ENCODE measurements at regions not wholly inside any gene's neighbourhood (a gene's known extent, or its start where the extent isn't known, plus 50 kb on each side); places are given as distances from the start of the nearest gene placed in this dataset.
A peak's percentile ranks its signal among the peaks of the same experiment; 100 is the strongest.
"Not testable (repeated sequence)": the region's sequence is repeated elsewhere in the genome, so short reads cannot be mapped to it uniquely, and the experiment has no call there.

GRCh38 chr14:65168840-65169239 is 66.5 kb upstream of the MAX start:
- TF ChIP-seq FOXP2 (optimal IDR thresholded peaks at IDR 0.05; ENCODE audit: control extremely low read depth, extremely low read length, insufficient read depth): no peak
- TF ChIP-seq POLR2AphosphoS5 (IDR thresholded peaks at IDR 0.05; ENCODE audit: borderline replicate concordance, low read depth, low read length): no peak
- no peak for TF ChIP-seq EZH2 (IDR thresholded peaks at IDR 0.05)
- H3K9me3 ChIP-seq (ENCODE audit: low read depth, low read length): no peaks in the 10 kb centered on the region
- no peak overlapping the region for H3K9ac ChIP-seq (ENCODE audit: insufficient read length)
- H3K27ac ChIP-seq: no peak overlapping the region
- DNase-seq (ENCODE audit: low read depth, low spot score): no peak
- H3K36me3 ChIP-seq (ENCODE audit: insufficient read depth, low read length): no peaks in the 10 kb centered on the region
- H3K4me3 ChIP-seq: no peak overlapping the region

DNA sequence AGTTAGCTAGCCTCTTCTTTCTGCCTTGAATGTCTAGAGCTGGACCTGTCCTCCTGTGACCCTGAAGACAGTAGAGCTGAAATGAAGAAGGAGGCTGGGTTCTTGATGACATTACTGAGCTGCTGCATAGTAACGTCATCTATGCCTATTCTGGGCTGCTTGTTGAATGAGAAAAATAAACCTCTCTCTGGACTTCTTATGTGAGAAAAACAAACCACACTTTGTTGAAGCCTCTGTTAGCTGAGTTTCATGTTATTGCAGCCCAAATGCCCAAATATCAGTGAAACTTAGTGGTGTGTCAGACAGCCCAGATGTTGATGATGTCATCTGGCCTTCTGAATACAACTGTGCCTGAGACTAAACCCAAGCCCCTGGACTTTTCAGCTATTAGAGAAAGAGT is 67.0 kb upstream of the MAX start:
- H3K27ac ChIP-seq: no peak overlapping the region
- no peak for DNase-seq (ENCODE audit: low read depth, low spot score)
- TF ChIP-seq POLR2AphosphoS5 (IDR thresholded peaks at IDR 0.05; ENCODE audit: borderline replicate concordance, low read depth, low read length) (no peak), FOXP2 (optimal IDR thresholded peaks at IDR 0.05; ENCODE audit: control extremely low read depth, extremely low read length, insufficient read depth) (no peak), EZH2 (IDR thresholded peaks at IDR 0.05) (no peak)
- H3K4me3 ChIP-seq: no peak overlapping the region
- H3K9ac ChIP-seq (ENCODE audit: insufficient read length): no peak overlapping the region
- H3K9me3 ChIP-seq (ENCODE audit: low read depth, low read length): no peaks in the 10 kb centered on the region
- H3K36me3 ChIP-seq (ENCODE audit: insufficient read depth, low read length): no peaks in the 10 kb centered on the region

DNA sequence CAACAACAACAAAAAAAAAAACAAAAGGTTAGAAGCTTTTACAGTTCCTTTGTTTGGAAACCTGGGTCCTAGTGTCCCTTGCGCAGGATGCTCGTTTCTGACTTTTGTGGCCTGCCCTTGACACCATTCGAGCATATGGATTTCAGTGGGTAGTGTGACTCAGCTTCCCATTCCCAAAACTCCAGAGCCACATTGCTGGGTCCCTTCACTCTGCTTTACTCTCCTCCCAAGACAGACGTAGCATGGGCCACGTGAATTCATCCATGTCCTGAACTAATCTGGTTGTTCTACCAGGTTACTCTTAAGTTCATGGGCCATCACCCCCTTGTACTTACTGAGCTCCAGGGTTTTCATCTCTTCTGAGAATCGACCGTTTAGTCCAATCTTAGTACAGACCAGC is 68.0 kb upstream of the MAX start:
- Histone ChIP-seq H3K9me3 (ENCODE audit: low read depth, low read length) (no peaks in the 10 kb centered on the region), H3K9ac (ENCODE audit: insufficient read length) (no peak overlapping the region), H3K4me3 (peak overlapping the region; percentile 32), H3K36me3 (ENCODE audit: insufficient read depth, low read length) (no peaks in the 10 kb centered on the region), H3K27ac (no peak overlapping the region)
- TF ChIP-seq POLR2AphosphoS5 (IDR thresholded peaks at IDR 0.05; ENCODE audit: borderline replicate concordance, low read depth, low read length): no peak
- TF ChIP-seq FOXP2 (optimal IDR thresholded peaks at IDR 0.05; ENCODE audit: control extremely low read depth, extremely low read length, insufficient read depth): no peak
- no peak for TF ChIP-seq EZH2 (IDR thresholded peaks at IDR 0.05)
- no peak for DNase-seq (ENCODE audit: low read depth, low spot score)

GRCh38 chr14:65170768-65171507 is 68.6 kb upstream of the MAX start:
- H3K9me3 ChIP-seq (ENCODE audit: low read depth, low read length): no peaks in the 10 kb centered on the region
- H3K27ac ChIP-seq: no peak overlapping the region
- H3K9ac ChIP-seq (ENCODE audit: insufficient read length): no peak overlapping the region
- H3K36me3 ChIP-seq (ENCODE audit: insufficient read depth, low read length): no peaks in the 10 kb centered on the region
- H3K4me3 ChIP-seq: peak overlapping the region; percentile 32
- TF ChIP-seq EZH2 (IDR thresholded peaks at IDR 0.05) (no peak), POLR2AphosphoS5 (IDR thresholded peaks at IDR 0.05; ENCODE audit: borderline replicate concordance, low read depth, low read length) (no peak), FOXP2 (optimal IDR thresholded peaks at IDR 0.05; ENCODE audit: control extremely low read depth, extremely low read length, insufficient read depth) (no peak)
- DNase-seq (ENCODE audit: low read depth, low spot score): no peak

DNA sequence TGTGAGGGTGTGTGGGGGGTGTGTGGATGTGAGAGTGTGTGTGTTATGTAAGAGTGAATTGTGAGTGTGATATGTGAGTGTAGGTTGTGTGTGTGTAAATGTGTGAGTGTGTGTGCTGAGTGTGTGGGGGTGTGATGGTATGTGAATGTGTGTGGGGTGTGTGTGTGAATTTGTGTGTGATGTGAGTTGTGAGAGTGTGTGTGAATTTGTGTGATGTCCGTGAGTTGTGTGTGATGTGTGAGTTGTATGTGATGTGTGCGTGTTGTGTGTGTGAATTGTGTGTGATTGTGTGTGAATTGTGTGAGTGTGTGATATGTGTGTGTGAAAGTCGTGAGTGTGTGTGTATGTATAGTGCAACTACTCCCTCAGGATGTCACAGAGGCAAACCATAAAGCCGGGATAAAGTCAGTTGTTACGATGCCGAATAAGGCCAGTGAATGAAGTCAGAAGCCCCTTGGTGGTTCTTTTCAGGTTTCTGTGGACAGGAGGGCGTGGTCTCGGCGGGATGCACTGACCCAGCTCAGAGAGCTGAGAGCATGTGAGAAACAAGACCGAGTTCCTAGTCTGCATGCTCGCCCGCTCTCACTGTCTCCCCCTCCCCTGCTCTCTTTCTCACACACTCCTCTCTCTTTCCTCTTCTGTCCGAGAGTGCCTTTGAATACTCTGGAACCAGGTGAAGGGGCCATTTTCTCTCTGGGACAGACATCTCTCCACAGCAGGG is 71.8 kb upstream of the MAX start:
- Histone ChIP-seq H3K4me3 (no peak overlapping the region), H3K9me3 (ENCODE audit: low read depth, low read length) (no peaks in the 10 kb centered on the region), H3K9ac (ENCODE audit: insufficient read length) (no peak overlapping the region), H3K27ac (no peak overlapping the region), H3K36me3 (ENCODE audit: insufficient read depth, low read length) (no peaks in the 10 kb centered on the region)
- no peak for DNase-seq (ENCODE audit: low read depth, low spot score)
- no peak for TF ChIP-seq FOXP2 (optimal IDR thresholded peaks at IDR 0.05; ENCODE audit: control extremely low read depth, extremely low read length, insufficient read depth)
- TF ChIP-seq POLR2AphosphoS5 (IDR thresholded peaks at IDR 0.05; ENCODE audit: borderline replicate concordance, low read depth, low read length): no peak
- no peak for TF ChIP-seq EZH2 (IDR thresholded peaks at IDR 0.05)

GRCh38 chr14:65174783-65175182 is 72.5 kb upstream of the MAX start:
- no peak for DNase-seq (ENCODE audit: low read depth, low spot score)
- Histone ChIP-seq H3K9ac (ENCODE audit: insufficient read length) (no peak overlapping the region), H3K4me3 (no peak overlapping the region), H3K36me3 (ENCODE audit: insufficient read depth, low read length) (no peaks in the 10 kb centered on the region), H3K9me3 (ENCODE audit: low read depth, low read length) (no peaks in the 10 kb centered on the region), H3K27ac (no peak overlapping the region)
- TF ChIP-seq EZH2 (IDR thresholded peaks at IDR 0.05) (no peak), FOXP2 (optimal IDR thresholded peaks at IDR 0.05; ENCODE audit: control extremely low read depth, extremely low read length, insufficient read depth) (no peak), POLR2AphosphoS5 (IDR thresholded peaks at IDR 0.05; ENCODE audit: borderline replicate concordance, low read depth, low read length) (no peak)

GRCh38 chr14:65177551-65177950 is 75.2 kb upstream of the MAX start:
- H3K9me3 ChIP-seq (ENCODE audit: low read depth, low read length): peaks cover 9% of the 10 kb centered on the region; the same call in 1 of the 2 replicates
- no peak overlapping the region for H3K4me3 ChIP-seq
- DNase-seq (ENCODE audit: low read depth, low spot score): no peak
- H3K36me3 ChIP-seq (ENCODE audit: insufficient read depth, low read length): no peaks in the 10 kb centered on the region
- TF ChIP-seq FOXP2 (optimal IDR thresholded peaks at IDR 0.05; ENCODE audit: control extremely low read depth, extremely low read length, insufficient read depth) (no peak), EZH2 (IDR thresholded peaks at IDR 0.05) (no peak), POLR2AphosphoS5 (IDR thresholded peaks at IDR 0.05; ENCODE audit: borderline replicate concordance, low read depth, low read length) (no peak)
- no peak overlapping the region for H3K9ac ChIP-seq (ENCODE audit: insufficient read length)
- no peak overlapping the region for H3K27ac ChIP-seq

GRCh38 chr14:65179231-65179630 is 76.9 kb upstream of the MAX start:
- not testable (repeated sequence) for H3K36me3 ChIP-seq (ENCODE audit: insufficient read depth, low read length); H3K9me3 ChIP-seq (ENCODE audit: low read depth, low read length); DNase-seq (ENCODE audit: low read depth, low spot score); H3K9ac ChIP-seq (ENCODE audit: insufficient read length); H3K4me3 ChIP-seq; H3K27ac ChIP-seq
